Vagina (tissue), 2 donors: ENCODE measurements at regions not wholly inside any gene's neighbourhood (a gene's known extent, or its start where the extent isn't known, plus 50 kb on each side); places are given as distances from the start of the nearest gene placed in this dataset.

Experiments used
- DNase-seq, 2 donors: peaks; one replicate each; pipeline ENCODE4 v3.0.0-alpha.2; 2017; ENCODE audit errors: extremely low spot score in 2 of 2
- H3K27ac ChIP-seq: fragments of 200-600 bp; sonication (generic); one replicate; pipeline ENCODE4 v1.5.1; 2019
- H3K27me3 ChIP-seq: fragments of 200-600 bp; sonication (generic); one replicate; pipeline ENCODE4 v1.5.1; 2019
- H3K36me3 ChIP-seq, 2 donors: fragments of 200-600 bp; sonication (generic); one replicate each; pipeline ENCODE4 v1.5.1; 2017 to 2019
- H3K4me1 ChIP-seq: fragments of 200-600 bp; sonication (generic); one replicate; pipeline ENCODE4 v1.5.1; 2019
- H3K4me3 ChIP-seq, 2 donors: fragments of 200-600 bp; sonication (generic); 1 replicate in 1 of 2; 2 replicates in 1 of 2; pipeline ENCODE4 v1.5.1; 2016 to 2019
- H3K9me3 ChIP-seq: fragments of 200-600 bp; sonication (generic); one replicate; pipeline ENCODE4 v1.5.1; 2019
- POLR2A ChIP-seq, 2 donors: fragments of 450-650 bp; IDR thresholded peaks; one replicate each; pipeline ENCODE4 v1.6.1; 2017; ENCODE audit warnings: antibody characterized with exemption in 2 of 2, mild to moderate bottlenecking in 2 of 2, moderate library complexity in 2 of 2
- POLR2AphosphoS5 ChIP-seq, 2 donors: sonication (generic); formaldehyde crosslinking; IDR thresholded peaks; one replicate each; pipeline ENCODE4 v1.9.0; 2017; ENCODE audit warnings: antibody characterized with exemption in 2 of 2, mild to moderate bottlenecking in 2 of 2, low read depth in 1 of 2; ENCODE audit not compliant: insufficient read depth in 1 of 2
- intact Hi-C: fragments of 100-400 bp; cut with DNase I; formaldehyde crosslinking; loops from one replicate; pipeline ENCODE4 v1.15.1; 2023
- TF ChIP-seq, protein P1 (sequence below), 3 experiments: fragments of 450-650 bp in 2 of 3; fragments of 200-600 bp in 1 of 3; sonication (generic) in 1 of 3; IDR thresholded peaks; one replicate each; pipeline ENCODE4 v1.5.1; 2017 to 2019; ENCODE audit warnings: antibody characterized with exemption in 3 of 3, mild to moderate bottlenecking in 2 of 3, moderate library complexity in 2 of 3

DNA sequence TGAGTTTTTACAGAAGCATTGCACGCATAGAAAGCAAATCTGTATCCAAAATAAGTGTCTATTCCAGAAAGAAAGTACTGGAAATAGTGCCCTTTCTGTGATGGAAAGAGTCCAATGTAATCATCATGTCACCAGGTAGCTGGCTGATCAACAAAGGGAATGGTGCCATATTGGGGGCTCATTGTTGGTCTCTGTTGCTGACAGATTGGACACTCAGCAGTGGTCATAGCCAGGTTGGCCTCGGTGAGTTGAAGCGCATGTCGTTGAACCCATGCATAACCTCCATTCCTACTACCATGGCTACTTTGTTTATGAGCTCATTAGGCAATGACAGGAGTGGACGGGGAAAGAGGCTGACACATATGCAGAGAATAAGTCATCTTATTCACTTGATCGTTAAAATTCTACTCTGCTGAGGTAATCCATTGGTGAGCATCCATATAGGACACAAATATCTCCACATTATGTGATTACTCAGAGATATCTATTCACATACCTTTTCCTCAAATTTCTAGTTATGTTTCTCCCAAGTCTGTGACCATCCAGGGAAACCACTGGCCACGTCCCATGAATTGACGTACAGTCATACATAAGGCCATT, 560.5 kb downstream of the HAO1 start:
- H3K4me3 ChIP-seq = no peak overlapping the region
- no peak for TF ChIP-seq POLR2AphosphoS5 (IDR thresholded peaks at IDR 0.05; ENCODE audit: insufficient read depth in 1 of 2, low read depth in 1 of 2)
- TF ChIP-seq, protein P1, sequence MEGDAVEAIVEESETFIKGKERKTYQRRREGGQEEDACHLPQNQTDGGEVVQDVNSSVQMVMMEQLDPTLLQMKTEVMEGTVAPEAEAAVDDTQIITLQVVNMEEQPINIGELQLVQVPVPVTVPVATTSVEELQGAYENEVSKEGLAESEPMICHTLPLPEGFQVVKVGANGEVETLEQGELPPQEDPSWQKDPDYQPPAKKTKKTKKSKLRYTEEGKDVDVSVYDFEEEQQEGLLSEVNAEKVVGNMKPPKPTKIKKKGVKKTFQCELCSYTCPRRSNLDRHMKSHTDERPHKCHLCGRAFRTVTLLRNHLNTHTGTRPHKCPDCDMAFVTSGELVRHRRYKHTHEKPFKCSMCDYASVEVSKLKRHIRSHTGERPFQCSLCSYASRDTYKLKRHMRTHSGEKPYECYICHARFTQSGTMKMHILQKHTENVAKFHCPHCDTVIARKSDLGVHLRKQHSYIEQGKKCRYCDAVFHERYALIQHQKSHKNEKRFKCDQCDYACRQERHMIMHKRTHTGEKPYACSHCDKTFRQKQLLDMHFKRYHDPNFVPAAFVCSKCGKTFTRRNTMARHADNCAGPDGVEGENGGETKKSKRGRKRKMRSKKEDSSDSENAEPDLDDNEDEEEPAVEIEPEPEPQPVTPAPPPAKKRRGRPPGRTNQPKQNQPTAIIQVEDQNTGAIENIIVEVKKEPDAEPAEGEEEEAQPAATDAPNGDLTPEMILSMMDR (IDR thresholded peaks at IDR 0.05) = no peak
- no peak for TF ChIP-seq POLR2A (IDR thresholded peaks at IDR 0.05)
- H3K27me3 ChIP-seq = no peaks in the 10 kb centered on the region
- H3K27ac ChIP-seq = no peak overlapping the region
- H3K4me1 ChIP-seq = no peaks in the 10 kb centered on the region
- H3K9me3 ChIP-seq = no peaks in the 10 kb centered on the region
- no peaks in the 10 kb centered on the region for H3K36me3 ChIP-seq
- intact Hi-C loops = no loop called here
- DNase-seq = no peak

DNA sequence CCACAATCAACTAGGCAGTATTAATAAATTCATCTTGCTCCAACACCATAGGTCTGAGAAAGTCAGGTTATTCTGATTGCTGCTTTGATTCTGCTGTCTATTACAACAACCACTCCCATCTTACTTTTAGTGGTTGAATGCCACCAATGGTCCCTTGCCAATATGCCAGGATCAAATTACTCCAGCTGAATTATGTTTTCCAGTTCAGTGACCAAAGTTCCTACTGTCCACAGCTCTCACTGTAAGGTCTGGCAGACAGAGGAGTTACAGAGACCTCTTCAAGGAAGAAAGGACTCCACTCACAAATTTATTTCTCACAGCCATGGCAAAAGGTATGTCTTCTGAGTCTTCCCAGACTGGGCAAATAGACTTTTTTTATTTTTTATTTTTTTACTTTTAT, 557.0 kb downstream of the HAO1 start:
- TF ChIP-seq POLR2A (IDR thresholded peaks at IDR 0.05) (no peak), POLR2AphosphoS5 (IDR thresholded peaks at IDR 0.05; ENCODE audit: insufficient read depth in 1 of 2, low read depth in 1 of 2) (no peak)
- TF ChIP-seq, protein P1 (IDR thresholded peaks at IDR 0.05) = no peak
- H3K36me3 ChIP-seq = no peaks in the 10 kb centered on the region
- H3K4me3 ChIP-seq = no peak overlapping the region
- H3K27ac ChIP-seq = no peak overlapping the region
- H3K4me1 ChIP-seq = no peaks in the 10 kb centered on the region
- no peaks in the 10 kb centered on the region for H3K9me3 ChIP-seq
- H3K27me3 ChIP-seq = no peaks in the 10 kb centered on the region
- intact Hi-C loops = no loop called here
- no peak for DNase-seq

DNA sequence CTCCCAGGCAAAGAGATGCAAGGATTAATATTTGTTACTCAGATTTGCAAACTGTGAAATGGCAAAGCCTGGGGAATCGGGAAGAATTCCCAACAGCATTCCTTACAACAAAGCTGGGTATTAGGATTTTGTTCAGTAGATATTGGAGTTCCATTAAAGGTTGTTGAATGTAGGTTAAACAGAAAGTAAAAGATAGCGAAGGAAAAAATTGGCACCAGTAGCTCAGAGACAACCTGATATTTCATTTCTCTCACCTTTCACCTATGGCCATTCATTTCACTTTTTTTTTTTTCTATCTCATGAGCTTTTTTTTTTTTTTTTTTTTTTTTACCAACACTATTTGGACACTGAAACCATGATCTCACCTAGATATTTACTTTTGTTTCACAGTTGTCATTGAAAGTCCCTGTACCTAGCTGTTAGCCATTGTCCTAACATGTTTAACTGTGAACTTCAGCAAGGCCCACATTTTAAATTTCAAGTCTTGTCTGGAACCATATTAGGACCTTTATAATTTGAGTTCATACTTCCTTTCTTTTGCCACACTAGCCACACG, 552.5 kb downstream of the HAO1 start:
- intact Hi-C loops = no loop called here
- H3K27me3 ChIP-seq = no peaks in the 10 kb centered on the region
- no peak overlapping the region for H3K27ac ChIP-seq
- DNase-seq = no peak
- H3K9me3 ChIP-seq = no peaks in the 10 kb centered on the region
- TF ChIP-seq POLR2A (IDR thresholded peaks at IDR 0.05) = no peak
- TF ChIP-seq, protein P1 (IDR thresholded peaks at IDR 0.05) = no peak
- TF ChIP-seq POLR2AphosphoS5 (IDR thresholded peaks at IDR 0.05; ENCODE audit: insufficient read depth in 1 of 2, low read depth in 1 of 2) = no peak
- no peak overlapping the region for H3K4me3 ChIP-seq
- H3K4me1 ChIP-seq = no peaks in the 10 kb centered on the region
- no peaks in the 10 kb centered on the region for H3K36me3 ChIP-seq

DNA sequence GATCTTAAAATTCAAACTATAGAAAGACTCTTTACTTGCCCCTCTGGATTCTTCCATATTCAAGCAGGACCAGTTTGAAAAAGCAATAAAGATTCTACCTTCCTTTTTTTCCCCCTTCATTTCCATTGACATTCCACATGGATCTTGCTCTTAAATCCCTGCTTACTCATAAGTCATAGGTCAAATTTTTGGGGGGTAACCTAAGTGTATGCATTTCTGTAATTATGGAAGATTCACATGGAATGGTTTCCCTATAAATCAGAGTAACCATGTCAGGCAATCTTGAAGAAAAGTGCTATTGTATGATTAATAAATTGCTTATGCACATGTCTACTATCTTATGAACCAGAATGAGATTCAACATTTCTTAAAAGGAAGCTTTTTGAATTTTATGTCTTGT, 551.0 kb downstream of the HAO1 start:
- intact Hi-C loops = no loop called here
- H3K27me3 ChIP-seq = no peaks in the 10 kb centered on the region
- H3K36me3 ChIP-seq = no peaks in the 10 kb centered on the region
- no peak overlapping the region for H3K4me3 ChIP-seq
- no peaks in the 10 kb centered on the region for H3K9me3 ChIP-seq
- no peaks in the 10 kb centered on the region for H3K4me1 ChIP-seq
- no peak for DNase-seq
- TF ChIP-seq POLR2A (IDR thresholded peaks at IDR 0.05) = no peak
- TF ChIP-seq POLR2AphosphoS5 (IDR thresholded peaks at IDR 0.05; ENCODE audit: insufficient read depth in 1 of 2, low read depth in 1 of 2) = no peak
- TF ChIP-seq, protein P1 (IDR thresholded peaks at IDR 0.05) = no peak
- no peak overlapping the region for H3K27ac ChIP-seq

DNA sequence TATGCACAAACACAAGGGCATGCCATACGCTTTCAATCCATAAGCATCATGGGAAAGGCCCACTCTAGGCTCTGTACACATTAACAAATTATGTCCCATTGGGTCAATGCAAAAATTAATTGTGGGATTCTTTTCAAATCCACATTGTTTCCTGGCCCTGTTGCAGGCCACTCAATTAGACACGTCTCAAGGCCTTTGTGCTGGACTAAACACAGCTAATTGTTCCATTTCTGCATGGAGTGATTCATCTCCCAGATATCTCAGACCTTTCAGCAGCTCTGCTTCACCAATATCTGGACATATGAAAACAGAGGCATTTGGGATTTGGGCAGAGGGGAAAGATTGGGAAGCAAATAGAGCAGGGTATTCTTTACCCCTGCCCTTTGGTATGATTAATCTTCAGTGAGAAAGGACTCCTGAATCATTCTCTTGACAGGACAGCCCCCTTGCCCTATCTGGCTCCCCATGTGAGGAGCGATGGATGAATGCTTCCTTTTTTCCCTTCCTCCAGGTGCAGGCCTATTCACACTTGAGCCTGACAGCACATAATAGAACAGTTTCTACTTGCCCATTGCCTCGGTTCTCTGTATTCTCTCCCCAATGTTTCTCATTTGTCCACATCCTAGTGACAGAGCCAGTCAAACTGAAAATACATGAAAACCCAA, 547.6 kb downstream of the HAO1 start:
- Histone ChIP-seq H3K27ac (no peak overlapping the region), H3K27me3 (no peaks in the 10 kb centered on the region), H3K4me3 (no peak overlapping the region), H3K9me3 (no peaks in the 10 kb centered on the region), H3K4me1 (no peaks in the 10 kb centered on the region), H3K36me3 (no peaks in the 10 kb centered on the region)
- no peak for DNase-seq
- TF ChIP-seq POLR2A (IDR thresholded peaks at IDR 0.05) (no peak), POLR2AphosphoS5 (IDR thresholded peaks at IDR 0.05; ENCODE audit: insufficient read depth in 1 of 2, low read depth in 1 of 2) (no peak)
- intact Hi-C loops = no loop called here
